Colonic mucosa (tissue), 4 donors: ENCODE measurements at regions not wholly inside any gene's neighbourhood (a gene's known extent, or its start where the extent isn't known, plus 50 kb on each side); places are given as distances from the start of the nearest gene placed in this dataset.
A peak's percentile ranks its signal among the peaks of the same experiment; 100 is the strongest.

Experiments used
- DNase-seq: peaks from one replicate; pipeline ENCODE4 v3.0.0-alpha.2; 2020
- H3K27ac ChIP-seq: fragments of 200-600 bp; one replicate; pipeline ENCODE4 v1.8.0; 2021
- H3K27me3 ChIP-seq: fragments of 200-600 bp; one replicate; pipeline ENCODE4 v1.8.0; 2021
- H3K36me3 ChIP-seq: fragments of 200-600 bp; one replicate; pipeline ENCODE4 v1.8.0; 2021
- H3K4me1 ChIP-seq: fragments of 200-600 bp; one replicate; pipeline ENCODE4 v1.8.0; 2021; ENCODE audit warnings: mild to moderate bottlenecking
- H3K4me3 ChIP-seq: fragments of 200-600 bp; one replicate; pipeline ENCODE4 v1.8.0; 2021
- H3K9ac ChIP-seq, 2 donors: one replicate each; pipeline ENCODE4 v1.7.0; 2013; ENCODE audit warnings: control low read depth in 2 of 2, low read depth in 2 of 2, low read length in 2 of 2
- H3K9me3 ChIP-seq: fragments of 200-600 bp; one replicate; pipeline ENCODE4 v1.8.0; 2021
- CTCF ChIP-seq: fragments of 200-600 bp; IDR thresholded peaks from one replicate; pipeline ENCODE4 v1.8.0; 2022; ENCODE audit warnings: antibody characterized with exemption, mild to moderate bottlenecking
- intact Hi-C: fragments of 100-400 bp; cut with DNase I; formaldehyde crosslinking; loops from one replicate; pipeline ENCODE4 v1.14.1; 2022
- donor health status: healthy.
- donor health status: DM: no; HTN: no; CAD: no.
- donor health status: DM: no; HTN: no; CAD: no.

- Histone ChIP-seq H3K9me3 (no peaks in the 10 kb centered on the region), H3K4me3 (no peak overlapping the region), H3K9ac (no peak overlapping the region), H3K27ac (peak overlapping the region; percentile 20), H3K27me3 (no peaks in the 10 kb centered on the region), H3K36me3 (no peaks in the 10 kb centered on the region), H3K4me1 (peaks cover 5% of the 10 kb centered on the region)
- intact Hi-C loops, result no loop called here
- no peak for TF ChIP-seq CTCF
- peak; percentile 68 for DNase-seq
Measured at GRCh38 chr1:201632364-201632952, 93.5 kb downstream of the NAV1 start.

GRCh38 chr1:201633297-201633696 lies 94.4 kb downstream of the NAV1 start:
- Histone ChIP-seq H3K27ac (peak overlapping the region; percentile 20), H3K9ac (no peak overlapping the region), H3K4me3 (no peak overlapping the region), H3K27me3 (no peaks in the 10 kb centered on the region), H3K36me3 (no peaks in the 10 kb centered on the region), H3K9me3 (no peaks in the 10 kb centered on the region), H3K4me1 (peaks cover 5% of the 10 kb centered on the region)
- no peak for DNase-seq
- intact Hi-C loops, result no loop called here
- TF ChIP-seq CTCF, result no peak

GRCh38 chr1:201633811-201634210 lies 94.9 kb downstream of the NAV1 start:
- Histone ChIP-seq H3K27me3 (no peaks in the 10 kb centered on the region), H3K9ac (no peak overlapping the region), H3K9me3 (no peaks in the 10 kb centered on the region), H3K4me1 (peaks cover 5% of the 10 kb centered on the region), H3K4me3 (no peak overlapping the region), H3K27ac (no peak overlapping the region), H3K36me3 (no peaks in the 10 kb centered on the region)
- no peak for TF ChIP-seq CTCF
- intact Hi-C loops, result no loop called here
- DNase-seq, result no peak

- TF ChIP-seq CTCF, result no peak
Measured at GRCh38 chr1:201634261-201634660, 95.3 kb downstream of the NAV1 start.

GRCh38 chr1:201636097-201636496 lies 97.2 kb downstream of the NAV1 start:
- Histone ChIP-seq H3K9ac (no peak overlapping the region), H3K27ac (no peak overlapping the region)

More at GRCh38 chr1:201634261-201634660, 95.3 kb downstream of the NAV1 start:
- no peak overlapping the region for H3K27ac ChIP-seq
- no peak overlapping the region for H3K4me3 ChIP-seq
- H3K4me1 ChIP-seq, result peaks cover 5% of the 10 kb centered on the region
- intact Hi-C loops, result no loop called here
- H3K9me3 ChIP-seq, result no peaks in the 10 kb centered on the region
- H3K9ac ChIP-seq, result no peak overlapping the region
- no peak for DNase-seq
- H3K27me3 ChIP-seq, result no peaks in the 10 kb centered on the region
- H3K36me3 ChIP-seq, result no peaks in the 10 kb centered on the region

More at GRCh38 chr1:201636097-201636496, 97.2 kb downstream of the NAV1 start:
- no peak for TF ChIP-seq CTCF
- DNase-seq, result no peak
- intact Hi-C loops, result no loop called here
- Histone ChIP-seq H3K4me1 (peaks cover 5% of the 10 kb centered on the region), H3K4me3 (no peak overlapping the region), H3K9me3 (no peaks in the 10 kb centered on the region), H3K36me3 (no peaks in the 10 kb centered on the region), H3K27me3 (no peaks in the 10 kb centered on the region)
